Smooth muscle cell (in vitro differentiated cells): ENCODE measurements at regions not wholly inside any gene's neighbourhood (a gene's known extent, or its start where the extent isn't known, plus 50 kb on each side); places are given as distances from the start of the nearest gene placed in this dataset.
A peak's percentile ranks its signal among the peaks of the same experiment; 100 is the strongest.

ENCODE experiments used
- DNase-seq: peaks from one replicate; lab custom pipeline; 2025; ENCODE audit not compliant: unreplicated experiment; lab: John Stamatoyannopoulos, UW
- H2AFZ ChIP-seq: fragments of 200-600 bp; sonication (generic); 2 replicates; pipeline ENCODE4 v1.6.0; 2016; ENCODE audit warnings: antibody characterized with exemption, low read depth, mild to moderate bottlenecking
- H3F3A ChIP-seq: fragments of 200-600 bp; sonication (generic); 2 replicates; pipeline ENCODE4 v1.6.0; 2017; ENCODE audit warnings: antibody characterized with exemption, low read depth
- H3K27ac ChIP-seq: fragments of 200-600 bp; sonication (generic); 2 replicates; pipeline ENCODE4 v1.5.1; 2016; ENCODE audit warnings: low read depth, mild to moderate bottlenecking
- H3K27me3 ChIP-seq: fragments of 200-600 bp; sonication (generic); 2 replicates; pipeline ENCODE4 v1.6.1; 2016; ENCODE audit warnings: low read depth, mild to moderate bottlenecking
- H3K36me3 ChIP-seq: fragments of 200-600 bp; sonication (generic); 2 replicates; pipeline ENCODE4 v1.5.1; 2016; ENCODE audit warnings: low read depth
- H3K4me1 ChIP-seq: fragments of 200-600 bp; sonication (generic); 2 replicates; pipeline ENCODE4 v1.5.1; 2016; ENCODE audit warnings: low read depth
- H3K4me2 ChIP-seq: fragments of 200-600 bp; sonication (generic); 2 replicates; pipeline ENCODE4 v1.6.0; 2016; ENCODE audit warnings: mild to moderate bottlenecking
- H3K4me3 ChIP-seq: fragments of 200-600 bp; sonication (generic); 2 replicates; pipeline ENCODE4 v1.5.1; 2016; ENCODE audit warnings: mild to moderate bottlenecking
- H3K79me2 ChIP-seq: fragments of 200-600 bp; sonication (generic); 2 replicates; pipeline ENCODE4 v1.6.0; 2016; ENCODE audit warnings: low read depth, mild to moderate bottlenecking
- H3K9ac ChIP-seq: fragments of 200-600 bp; sonication (generic); 2 replicates; pipeline ENCODE4 v1.6.0; 2016; ENCODE audit warnings: low read depth
- H3K9me3 ChIP-seq: fragments of 200-600 bp; sonication (generic); replicated peaks from 2 replicates; pipeline ENCODE4 v1.5.1; 2016; ENCODE audit warnings: low read depth
- H4K20me1 ChIP-seq: fragments of 200-600 bp; sonication (generic); 2 replicates; pipeline ENCODE4 v1.6.0; 2016; ENCODE audit warnings: low read depth
- WGBS: methylation state at CpG from one replicate; pipeline ENCODE4 v1.1.7; 2016; ENCODE audit warnings: low lambda C conversion rate; 5-methylcytosine and 5-hydroxymethylcytosine counted together
- TF ChIP-seq, protein P1 (sequence below): fragments of 200-600 bp; sonication (generic); IDR thresholded peaks from 2 replicates; pipeline ENCODE4 v1.5.1; 2017; ENCODE audit warnings: borderline replicate concordance, mild to moderate bottlenecking, antibody characterized with exemption; ENCODE audit not compliant: insufficient read depth, poor library complexity, severe bottlenecking

DNA sequence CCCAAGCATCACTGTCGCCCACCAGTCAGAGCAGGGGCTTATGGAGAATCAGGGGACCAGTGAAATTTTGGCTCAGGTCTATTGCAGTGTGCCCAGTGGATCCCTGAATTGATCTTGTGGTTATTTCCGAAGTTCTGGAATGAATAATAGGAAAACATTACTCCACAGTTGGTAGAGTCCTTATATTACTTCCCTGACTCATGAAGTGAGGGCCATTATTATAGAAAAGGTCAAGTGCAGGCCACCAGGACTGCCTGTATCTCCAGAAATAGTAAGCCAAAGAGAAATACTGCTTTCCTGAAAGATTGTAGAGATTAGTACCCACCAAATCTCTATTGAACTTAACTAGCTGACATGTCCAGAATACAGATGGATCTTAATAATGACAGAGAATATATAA lies 335.0 kb downstream of the NPR3 start:
- Histone ChIP-seq H3K79me2 (no peaks in the 10 kb centered on the region), H3K27me3 (no peaks in the 10 kb centered on the region), H3K4me1 (no peaks in the 10 kb centered on the region), H3F3A (no peaks in the 10 kb centered on the region), H3K9me3 (no peaks in the 10 kb centered on the region), H3K9ac (no peak overlapping the region), H3K36me3 (no peaks in the 10 kb centered on the region), H2AFZ (no peak overlapping the region), H3K4me2 (no peak overlapping the region), H3K27ac (no peak overlapping the region), H4K20me1 (no peaks in the 10 kb centered on the region), H3K4me3 (no peak overlapping the region)
- WGBS: 87% methylated on average over 2 of the region's 2 CpGs
- DNase-seq: no peak
- TF ChIP-seq, protein P1, sequence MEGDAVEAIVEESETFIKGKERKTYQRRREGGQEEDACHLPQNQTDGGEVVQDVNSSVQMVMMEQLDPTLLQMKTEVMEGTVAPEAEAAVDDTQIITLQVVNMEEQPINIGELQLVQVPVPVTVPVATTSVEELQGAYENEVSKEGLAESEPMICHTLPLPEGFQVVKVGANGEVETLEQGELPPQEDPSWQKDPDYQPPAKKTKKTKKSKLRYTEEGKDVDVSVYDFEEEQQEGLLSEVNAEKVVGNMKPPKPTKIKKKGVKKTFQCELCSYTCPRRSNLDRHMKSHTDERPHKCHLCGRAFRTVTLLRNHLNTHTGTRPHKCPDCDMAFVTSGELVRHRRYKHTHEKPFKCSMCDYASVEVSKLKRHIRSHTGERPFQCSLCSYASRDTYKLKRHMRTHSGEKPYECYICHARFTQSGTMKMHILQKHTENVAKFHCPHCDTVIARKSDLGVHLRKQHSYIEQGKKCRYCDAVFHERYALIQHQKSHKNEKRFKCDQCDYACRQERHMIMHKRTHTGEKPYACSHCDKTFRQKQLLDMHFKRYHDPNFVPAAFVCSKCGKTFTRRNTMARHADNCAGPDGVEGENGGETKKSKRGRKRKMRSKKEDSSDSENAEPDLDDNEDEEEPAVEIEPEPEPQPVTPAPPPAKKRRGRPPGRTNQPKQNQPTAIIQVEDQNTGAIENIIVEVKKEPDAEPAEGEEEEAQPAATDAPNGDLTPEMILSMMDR: no peak

DNA sequence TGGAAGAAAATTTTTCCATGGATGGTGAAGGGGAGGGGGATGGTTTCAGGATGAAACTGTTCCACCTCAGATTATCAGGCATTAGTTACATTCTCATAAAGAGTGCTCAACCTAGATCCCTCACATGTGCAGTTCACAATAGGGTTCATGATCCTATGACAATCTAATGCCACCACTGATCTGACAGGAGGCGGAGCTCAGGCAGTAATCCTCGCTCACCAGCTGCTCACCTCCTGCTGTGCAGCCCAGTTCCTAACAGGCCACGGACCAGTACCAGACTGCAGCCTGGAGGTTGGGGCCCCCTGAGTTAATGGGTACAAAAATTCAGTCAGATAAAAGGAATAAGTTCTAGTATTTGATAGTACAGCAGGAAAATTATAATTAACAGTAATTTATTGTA lies 337.2 kb downstream of the NPR3 start:
- TF ChIP-seq, protein P1: no peak
- H3K27me3 ChIP-seq: no peaks in the 10 kb centered on the region
- no peaks in the 10 kb centered on the region for H3K4me1 ChIP-seq
- no peaks in the 10 kb centered on the region for H4K20me1 ChIP-seq
- H3K9me3 ChIP-seq: no peaks in the 10 kb centered on the region
- no peak overlapping the region for H2AFZ ChIP-seq
- H3K79me2 ChIP-seq: no peaks in the 10 kb centered on the region
- H3K4me2 ChIP-seq: no peak overlapping the region
- WGBS: 90% methylated on average over 3 of the region's 3 CpGs
- no peaks in the 10 kb centered on the region for H3K36me3 ChIP-seq
- DNase-seq: no peak
- no peak overlapping the region for H3K4me3 ChIP-seq
- no peaks in the 10 kb centered on the region for H3F3A ChIP-seq
- H3K9ac ChIP-seq: no peak overlapping the region
- no peak overlapping the region for H3K27ac ChIP-seq

DNA sequence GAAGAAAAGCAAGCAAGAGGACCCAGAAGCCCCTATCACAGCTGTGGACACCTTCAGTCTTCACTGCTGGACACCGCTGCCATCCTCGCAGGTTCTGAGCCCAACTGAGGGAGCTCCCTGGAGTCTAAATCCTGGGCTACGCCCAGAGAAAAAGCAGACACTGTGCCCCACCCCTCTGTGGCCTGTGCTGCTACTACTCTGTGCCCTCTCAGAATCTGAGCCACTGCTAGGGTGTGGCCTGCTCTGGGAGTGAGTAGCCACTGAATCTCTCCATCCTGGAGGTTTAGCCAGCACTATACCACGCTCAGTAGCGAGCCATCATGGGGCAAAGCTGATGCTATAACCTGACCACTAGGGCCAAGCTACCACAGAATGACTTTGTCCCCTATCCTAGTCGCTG lies 338.2 kb downstream of the NPR3 start:
- H3K9ac ChIP-seq: no peak overlapping the region
- H3K4me3 ChIP-seq: no peak overlapping the region
- TF ChIP-seq, protein P1: no peak
- no peaks in the 10 kb centered on the region for H3K79me2 ChIP-seq
- no peaks in the 10 kb centered on the region for H3K27me3 ChIP-seq
- DNase-seq: no peak
- no peak overlapping the region for H3K4me2 ChIP-seq
- H3F3A ChIP-seq: no peaks in the 10 kb centered on the region
- H3K36me3 ChIP-seq: peaks cover 6% of the 10 kb centered on the region
- peaks cover 5% of the 10 kb centered on the region for H3K9me3 ChIP-seq
- peak overlapping the region; percentile 56 for H3K27ac ChIP-seq
- no peaks in the 10 kb centered on the region for H3K4me1 ChIP-seq
- peak overlapping the region; percentile 48 for H2AFZ ChIP-seq
- 96% methylated on average over 6 of the region's 6 CpGs for WGBS
- no peaks in the 10 kb centered on the region for H4K20me1 ChIP-seq

DNA sequence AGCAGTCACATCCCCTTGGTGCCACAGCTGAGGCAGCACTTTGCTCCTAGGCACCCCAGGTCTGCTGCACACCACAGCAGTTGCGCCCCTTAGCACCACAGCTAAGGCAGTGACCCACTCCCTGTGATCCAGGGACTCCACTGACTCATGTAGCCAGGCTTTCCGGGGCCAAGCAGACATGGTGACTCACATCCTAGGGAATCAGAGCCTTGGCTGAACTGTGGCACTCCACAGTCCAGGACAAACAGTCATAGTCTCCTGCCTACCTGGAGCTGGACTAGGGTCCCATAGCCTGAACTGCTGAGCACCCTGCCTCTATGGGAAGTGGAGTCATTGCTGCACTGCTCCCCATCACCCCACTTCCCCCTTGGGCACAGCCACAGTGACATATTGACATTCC lies 338.7 kb downstream of the NPR3 start:
- Histone ChIP-seq H3K9me3 (peaks cover 9% of the 10 kb centered on the region), H3K79me2 (no peaks in the 10 kb centered on the region), H4K20me1 (no peaks in the 10 kb centered on the region), H3K9ac (no peak overlapping the region), H3K4me3 (no peak overlapping the region), H3F3A (no peaks in the 10 kb centered on the region), H3K36me3 (peaks cover 6% of the 10 kb centered on the region), H2AFZ (no peak overlapping the region), H3K27me3 (no peaks in the 10 kb centered on the region), H3K4me1 (no peaks in the 10 kb centered on the region), H3K4me2 (peak overlapping the region; percentile 0), H3K27ac (peak overlapping the region; percentile 62)
- WGBS: 23% methylated on average over 2 of the region's 2 CpGs
- DNase-seq: no peak
- TF ChIP-seq, protein P1: no peak
